Stimulated activated effector memory CD8-positive, alpha-beta T cell treated with anti-CD3 and anti-CD28 coated beads, Interleukin-12 subunit alpha, Interleukin-12 subunit beta, amount 100 ng/mL, for 72 hours (primary cell): ENCODE measurements at regions not wholly inside any gene's neighbourhood (a gene's known extent, or its start where the extent isn't known, plus 50 kb on each side); places are given as distances from the start of the nearest gene placed in this dataset.
"Not testable (repeated sequence)": the region's sequence is repeated elsewhere in the genome, so short reads cannot be mapped to it uniquely, and the experiment has no call there.

ENCODE experiments used
- ATAC-seq: fragments of 150-1000 bp; cut with Tn5 transposase; 2 replicates; pipeline ENCODE4 v1.10.0; 2021
- DNase-seq, 2 donors: peaks; one replicate each; pipeline ENCODE4 v3.0.0; 2021 to 2022; ENCODE audit warnings: low spot score in 2 of 2
- H3K27ac Mint-ChIP-seq: one replicate; pipeline ENCODE4 v1.8.0; 2022; ENCODE audit warnings: mild to moderate bottlenecking, mixed read lengths
- H3K36me3 Mint-ChIP-seq: one replicate; pipeline ENCODE4 v1.8.0; 2022; ENCODE audit warnings: mild to moderate bottlenecking, mixed read lengths
- H3K4me1 Mint-ChIP-seq: one replicate; pipeline ENCODE4 v1.8.0; 2022; ENCODE audit warnings: mixed read lengths
- H3K4me3 Mint-ChIP-seq: one replicate; pipeline ENCODE4 v1.8.0; 2022; ENCODE audit warnings: mild to moderate bottlenecking, mixed read lengths
- H3K9me3 Mint-ChIP-seq: one replicate; pipeline ENCODE4 v1.8.0; 2022; ENCODE audit warnings: mixed read lengths

GRCh38 chr1:221527302-221527701 lies 214.6 kb downstream of the DUSP10 start:
- DNase-seq (no peak), ATAC-seq (no peak)
- peaks cover 3% of the 10 kb centered on the region for H3K4me1 Mint-ChIP-seq
- no peak overlapping the region for H3K4me3 Mint-ChIP-seq
- no peaks in the 10 kb centered on the region for H3K9me3 Mint-ChIP-seq
- no peaks in the 10 kb centered on the region for H3K36me3 Mint-ChIP-seq
- no peak overlapping the region for H3K27ac Mint-ChIP-seq

DNA sequence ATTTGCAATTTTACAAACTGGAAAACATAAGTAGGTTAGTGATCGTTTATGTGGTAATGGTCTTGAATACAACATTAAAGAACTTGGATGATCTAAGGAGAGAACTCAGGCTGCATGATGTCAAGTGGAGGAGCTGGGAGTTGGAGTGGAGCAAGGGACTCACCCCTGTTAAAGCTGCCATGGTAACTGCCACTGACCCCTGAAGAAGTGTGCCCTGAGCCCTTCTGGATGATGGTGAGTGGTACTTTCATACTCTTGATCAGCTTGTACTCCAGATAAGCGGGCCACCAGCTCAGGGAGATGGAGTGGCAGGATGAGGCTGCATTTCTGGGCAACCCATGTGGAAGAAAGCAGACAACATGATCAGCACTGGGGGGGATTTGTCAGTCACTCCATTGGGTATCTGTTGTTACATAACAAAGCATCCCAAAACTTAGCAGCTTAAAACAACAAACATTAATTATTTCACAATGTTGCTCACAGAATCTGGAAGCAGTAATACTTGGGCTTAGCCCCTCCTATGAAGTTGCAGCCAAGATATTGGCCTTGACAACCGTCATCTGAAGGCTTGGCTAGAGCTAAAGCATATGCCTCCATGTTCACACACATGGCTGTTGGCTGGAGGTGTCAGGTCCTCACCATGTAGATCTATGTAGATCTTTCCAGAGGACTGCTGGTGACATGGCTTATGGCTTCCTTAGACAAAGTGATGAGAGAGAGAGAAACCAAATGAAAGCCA lies 213.8 kb downstream of the DUSP10 start:
- no peaks in the 10 kb centered on the region for H3K9me3 Mint-ChIP-seq
- no peak for DNase-seq
- no peak overlapping the region for H3K4me3 Mint-ChIP-seq
- no peaks in the 10 kb centered on the region for H3K4me1 Mint-ChIP-seq
- no peak overlapping the region for H3K27ac Mint-ChIP-seq
- no peak for ATAC-seq
- H3K36me3 Mint-ChIP-seq, result no peaks in the 10 kb centered on the region

GRCh38 chr1:221530159-221530558 lies 211.7 kb downstream of the DUSP10 start:
- not testable (repeated sequence) for H3K27ac Mint-ChIP-seq, ATAC-seq, DNase-seq, H3K4me1 Mint-ChIP-seq, H3K4me3 Mint-ChIP-seq, H3K36me3 Mint-ChIP-seq, H3K9me3 Mint-ChIP-seq

GRCh38 chr1:221530791-221531190 lies 211.1 kb downstream of the DUSP10 start:
- Mint-ChIP-seq H3K36me3 (no peaks in the 10 kb centered on the region), H3K4me1 (no peaks in the 10 kb centered on the region), H3K4me3 (no peak overlapping the region), H3K9me3 (no peaks in the 10 kb centered on the region), H3K27ac (no peak overlapping the region)
- DNase-seq (no peak), ATAC-seq (no peak)

DNA sequence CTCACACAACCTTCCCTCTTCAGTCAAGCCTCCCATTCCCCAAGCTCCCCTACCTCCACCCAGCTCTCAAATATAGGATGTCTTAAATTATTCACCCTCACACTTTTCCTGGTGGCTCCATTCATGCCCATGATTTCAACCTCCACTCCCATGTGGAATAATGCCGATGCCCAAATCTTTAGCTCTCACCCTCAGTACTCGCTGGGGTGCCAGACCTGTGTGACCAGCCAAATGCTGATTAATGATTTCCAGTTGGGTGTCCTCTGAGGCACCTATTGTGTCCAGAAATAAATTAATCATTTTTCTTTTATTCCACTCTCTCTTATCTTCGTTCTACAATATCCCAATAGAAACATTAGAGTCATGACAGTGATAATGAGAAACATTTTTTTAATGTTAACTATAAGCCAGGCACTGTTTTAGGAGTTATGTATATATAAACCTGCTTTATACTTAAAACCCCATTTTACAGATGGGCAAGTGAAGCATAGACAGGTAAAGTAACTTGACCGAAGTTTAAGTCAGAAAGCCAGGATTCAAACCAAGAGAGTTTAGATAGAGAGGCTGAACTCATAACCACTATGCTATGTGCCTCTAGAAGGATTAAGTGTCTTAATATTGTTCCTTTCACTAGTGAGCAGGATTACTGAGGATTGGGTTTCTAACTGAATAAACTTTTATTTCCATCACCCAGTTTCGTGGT lies 209.7 kb downstream of the DUSP10 start:
- H3K27ac Mint-ChIP-seq, result no peak overlapping the region
- no peak overlapping the region for H3K4me3 Mint-ChIP-seq
- H3K36me3 Mint-ChIP-seq, result no peaks in the 10 kb centered on the region
- H3K9me3 Mint-ChIP-seq, result no peaks in the 10 kb centered on the region
- H3K4me1 Mint-ChIP-seq, result no peaks in the 10 kb centered on the region
- ATAC-seq, result no peak
- no peak for DNase-seq

GRCh38 chr1:221541296-221541695 lies 200.6 kb downstream of the DUSP10 start:
- ATAC-seq, result no peak
- no peak for DNase-seq
- no peaks in the 10 kb centered on the region for H3K9me3 Mint-ChIP-seq
- no peaks in the 10 kb centered on the region for H3K36me3 Mint-ChIP-seq
- no peak overlapping the region for H3K27ac Mint-ChIP-seq
- no peak overlapping the region for H3K4me3 Mint-ChIP-seq
- H3K4me1 Mint-ChIP-seq, result no peaks in the 10 kb centered on the region

- Mint-ChIP-seq H3K4me1 (no peaks in the 10 kb centered on the region), H3K36me3 (no peaks in the 10 kb centered on the region), H3K9me3 (no peaks in the 10 kb centered on the region), H3K27ac (no peak overlapping the region), H3K4me3 (no peak overlapping the region)
- DNase-seq, result no peak
- no peak for ATAC-seq
Measured at GRCh38 chr1:221543529-221544120, 198.3 kb downstream of the DUSP10 start.

DNA sequence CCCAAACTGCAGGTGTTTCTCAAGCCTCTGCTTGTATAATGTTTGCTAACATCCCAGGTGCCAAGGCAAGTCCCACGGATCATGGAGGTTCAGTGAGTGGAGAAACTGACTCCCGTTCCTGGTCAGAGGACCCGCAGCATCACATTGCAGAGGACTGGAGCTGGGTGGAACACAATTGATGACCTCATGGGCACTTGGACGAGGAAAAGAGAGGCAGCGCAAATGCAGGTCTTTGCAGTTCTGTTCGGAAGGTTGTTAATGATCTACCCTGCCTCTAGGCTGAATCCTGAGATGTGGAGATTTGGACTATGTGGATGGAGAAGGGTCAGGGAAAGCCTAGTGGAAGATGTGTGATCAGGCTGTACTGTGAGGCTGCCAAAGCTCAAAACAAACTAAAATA lies 192.9 kb downstream of the DUSP10 start:
- Mint-ChIP-seq H3K27ac (no peak overlapping the region), H3K4me1 (no peaks in the 10 kb centered on the region), H3K36me3 (no peaks in the 10 kb centered on the region), H3K9me3 (no peaks in the 10 kb centered on the region), H3K4me3 (no peak overlapping the region)
- ATAC-seq (no peak), DNase-seq (no peak)

DNA sequence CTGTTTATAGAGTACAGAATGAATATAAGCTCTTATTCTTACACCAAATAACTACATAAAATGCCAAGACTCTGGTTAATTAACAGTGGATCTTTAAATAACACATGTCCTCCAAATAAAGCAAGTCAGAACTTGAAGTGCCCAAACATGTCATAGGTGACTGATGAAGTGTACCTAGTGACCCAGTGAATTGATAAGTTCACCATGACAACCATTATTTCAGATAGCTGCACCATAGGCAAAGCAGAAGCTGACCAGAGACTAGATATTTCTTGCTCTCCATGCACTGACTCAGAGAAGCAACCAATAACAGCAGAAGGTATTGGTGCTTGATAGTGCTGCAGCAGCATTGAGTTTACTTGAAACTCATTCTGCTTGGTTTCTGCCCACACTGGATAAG lies 192.1 kb downstream of the DUSP10 start:
- ATAC-seq (no peak), DNase-seq (no peak)
- Mint-ChIP-seq H3K4me1 (no peaks in the 10 kb centered on the region), H3K9me3 (no peaks in the 10 kb centered on the region), H3K27ac (no peak overlapping the region), H3K36me3 (no peaks in the 10 kb centered on the region), H3K4me3 (no peak overlapping the region)

- DNase-seq, ATAC-seq, H3K9me3 Mint-ChIP-seq, H3K4me3 Mint-ChIP-seq, H3K36me3 Mint-ChIP-seq, H3K27ac Mint-ChIP-seq, H3K4me1 Mint-ChIP-seq: not testable (repeated sequence)
Measured at GRCh38 chr1:221552792-221553191, 189.1 kb downstream of the DUSP10 start.

GRCh38 chr1:221555689-221556433 lies 186.0 kb downstream of the DUSP10 start:
- Mint-ChIP-seq H3K9me3 (no peaks in the 10 kb centered on the region), H3K4me3 (no peak overlapping the region)

GRCh38 chr1:221556435-221556834 lies 185.5 kb downstream of the DUSP10 start:
- no peak overlapping the region for H3K27ac Mint-ChIP-seq

More at GRCh38 chr1:221555689-221556433, 186.0 kb downstream of the DUSP10 start:
- Mint-ChIP-seq H3K27ac (no peak overlapping the region), H3K36me3 (no peaks in the 10 kb centered on the region), H3K4me1 (no peaks in the 10 kb centered on the region)
- no peak for DNase-seq
- no peak for ATAC-seq

DNA sequence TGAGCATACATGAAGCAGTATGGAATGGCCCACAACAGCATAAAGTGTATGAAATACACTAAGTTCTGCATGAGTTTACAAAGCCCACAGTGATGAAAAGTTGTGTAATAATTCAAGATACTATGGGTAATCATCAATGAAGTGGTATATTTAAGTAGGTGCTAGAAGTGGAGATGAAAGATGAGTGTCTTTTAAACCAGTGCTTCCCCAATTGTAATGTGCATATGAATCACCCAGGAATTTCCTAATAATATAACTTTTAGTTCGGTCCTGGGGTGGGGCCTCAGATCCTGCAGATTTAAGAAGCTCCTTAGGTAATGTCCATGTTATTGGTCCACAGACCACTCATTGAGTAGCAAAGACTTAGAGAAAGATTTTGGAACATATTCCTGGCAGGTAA lies 184.9 kb downstream of the DUSP10 start:
- no peaks in the 10 kb centered on the region for H3K36me3 Mint-ChIP-seq
- no peak overlapping the region for H3K27ac Mint-ChIP-seq
- no peak for DNase-seq

More at GRCh38 chr1:221556435-221556834, 185.5 kb downstream of the DUSP10 start:
- no peaks in the 10 kb centered on the region for H3K4me1 Mint-ChIP-seq
- ATAC-seq (no peak), DNase-seq (no peak)
- H3K4me3 Mint-ChIP-seq, result no peak overlapping the region
- no peaks in the 10 kb centered on the region for H3K9me3 Mint-ChIP-seq
- no peaks in the 10 kb centered on the region for H3K36me3 Mint-ChIP-seq

GRCh38 chr1:221558396-221558795 lies 183.5 kb downstream of the DUSP10 start:
- Mint-ChIP-seq H3K9me3 (no peaks in the 10 kb centered on the region), H3K27ac (no peak overlapping the region), H3K36me3 (no peaks in the 10 kb centered on the region), H3K4me3 (no peak overlapping the region), H3K4me1 (no peaks in the 10 kb centered on the region)
- no peak for DNase-seq
- no peak for ATAC-seq

More for the DNA sequence above, 184.9 kb downstream of the DUSP10 start:
- Mint-ChIP-seq H3K4me1 (no peaks in the 10 kb centered on the region), H3K9me3 (no peaks in the 10 kb centered on the region), H3K4me3 (no peak overlapping the region)
- no peak for ATAC-seq

DNA sequence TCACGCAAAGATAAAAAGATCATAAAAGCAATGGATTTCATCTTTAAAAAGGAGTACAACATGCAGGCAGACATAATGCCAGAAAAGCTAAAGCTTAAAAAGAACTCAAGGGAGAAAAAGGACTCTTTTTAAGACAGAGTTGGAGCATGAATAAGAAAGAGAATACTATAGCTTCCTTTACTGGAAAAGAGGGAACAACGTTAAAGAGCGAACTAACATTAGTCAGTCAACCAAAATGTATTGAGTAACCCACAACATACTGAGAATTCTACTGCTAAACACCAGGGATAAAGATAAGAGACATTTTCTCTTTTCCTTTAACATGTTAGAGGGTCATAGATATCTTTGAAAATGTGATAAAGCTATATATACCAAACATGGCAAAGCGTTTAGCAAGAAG lies 182.0 kb downstream of the DUSP10 start:
- DNase-seq, result no peak
- Mint-ChIP-seq H3K9me3 (no peaks in the 10 kb centered on the region), H3K36me3 (no peaks in the 10 kb centered on the region), H3K4me1 (no peaks in the 10 kb centered on the region), H3K4me3 (no peak overlapping the region), H3K27ac (no peak overlapping the region)
- no peak for ATAC-seq
